Prostate gland (tissue), 2 donors: ENCODE measurements at regions not wholly inside any gene's neighbourhood (a gene's known extent, or its start where the extent isn't known, plus 50 kb on each side); places are given as distances from the start of the nearest gene placed in this dataset.

Experiments used
- POLR2A ChIP-seq: fragments of 450-650 bp; IDR thresholded peaks from one replicate; pipeline ENCODE4 v1.6.1; 2016; ENCODE audit warnings: antibody characterized with exemption, mild to moderate bottlenecking
- TF ChIP-seq, protein P1 (sequence below), 4 experiments: fragments of 200-600 bp in 2 of 4; fragments of 450-650 bp in 2 of 4; sonication (generic) in 2 of 4; IDR thresholded peaks; 1 replicate in 3 of 4; 2 replicates in 1 of 4; pipeline ENCODE4 v1.5.1; 2016 to 2019; ENCODE audit warnings: antibody characterized with exemption in 4 of 4, mild to moderate bottlenecking in 2 of 4, moderate library complexity in 2 of 4

- TF ChIP-seq, protein P1, sequence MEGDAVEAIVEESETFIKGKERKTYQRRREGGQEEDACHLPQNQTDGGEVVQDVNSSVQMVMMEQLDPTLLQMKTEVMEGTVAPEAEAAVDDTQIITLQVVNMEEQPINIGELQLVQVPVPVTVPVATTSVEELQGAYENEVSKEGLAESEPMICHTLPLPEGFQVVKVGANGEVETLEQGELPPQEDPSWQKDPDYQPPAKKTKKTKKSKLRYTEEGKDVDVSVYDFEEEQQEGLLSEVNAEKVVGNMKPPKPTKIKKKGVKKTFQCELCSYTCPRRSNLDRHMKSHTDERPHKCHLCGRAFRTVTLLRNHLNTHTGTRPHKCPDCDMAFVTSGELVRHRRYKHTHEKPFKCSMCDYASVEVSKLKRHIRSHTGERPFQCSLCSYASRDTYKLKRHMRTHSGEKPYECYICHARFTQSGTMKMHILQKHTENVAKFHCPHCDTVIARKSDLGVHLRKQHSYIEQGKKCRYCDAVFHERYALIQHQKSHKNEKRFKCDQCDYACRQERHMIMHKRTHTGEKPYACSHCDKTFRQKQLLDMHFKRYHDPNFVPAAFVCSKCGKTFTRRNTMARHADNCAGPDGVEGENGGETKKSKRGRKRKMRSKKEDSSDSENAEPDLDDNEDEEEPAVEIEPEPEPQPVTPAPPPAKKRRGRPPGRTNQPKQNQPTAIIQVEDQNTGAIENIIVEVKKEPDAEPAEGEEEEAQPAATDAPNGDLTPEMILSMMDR (IDR thresholded peaks at IDR 0.05) = no peak
- TF ChIP-seq POLR2A = no peak
Measured at GRCh38 chr5:67971223-67971830, 244.2 kb upstream of the PIK3R1 start.
